ENCODE measurements at regions not wholly inside any gene's neighbourhood (a gene's known extent, or its start where the extent isn't known, plus 50 kb on each side); places are given as distances from the start of the nearest gene placed in this dataset.
"Not testable (repeated sequence)": the region's sequence is repeated elsewhere in the genome, so short reads cannot be mapped to it uniquely, and the experiment has no call there.

- CTCF ChIA-PET = interaction anchor here (1.4 kb wide), 1 partner anchor 9 kb away, joined by 5 read pairs; no protein-coding TSS in a partner anchor
- POLR2A ChIA-PET = interaction anchor here (0.6 to 1.2 kb wide), 2 partner anchors 9 to 11 kb away, joined by 3 to 4 read pairs; no protein-coding TSS in a partner anchor
- no peaks in the 10 kb centered on the region for H3K36me3 Mint-ChIP-seq (ENCODE audit: low read depth)
- H3K9me3 Mint-ChIP-seq (ENCODE audit: insufficient read depth) = no peaks in the 10 kb centered on the region
- H3K27ac Mint-ChIP-seq = no peak overlapping the region
- peaks cover 31% of the 10 kb centered on the region for H3K27me3 Mint-ChIP-seq (ENCODE audit: low read depth)
- no peak for ATAC-seq
- no peak for DNase-seq
- peaks cover 3% of the 10 kb centered on the region for H3K4me1 Mint-ChIP-seq (ENCODE audit: low read depth)
- no peak overlapping the region for H3K4me3 Mint-ChIP-seq
These were observed 138.6 kb downstream of the CEBPB start for GRCh38 chr20:50328996-50329898.

GRCh38 chr20:50329981-50330503 is 139.4 kb downstream of the CEBPB start:
- no peak overlapping the region for H3K27ac Mint-ChIP-seq

GRCh38 chr20:50330504-50331313 is 140.1 kb downstream of the CEBPB start:
- H3K27me3 Mint-ChIP-seq (ENCODE audit: low read depth) = peaks cover 27% of the 10 kb centered on the region
- no peaks in the 10 kb centered on the region for H3K9me3 Mint-ChIP-seq (ENCODE audit: insufficient read depth)
- peaks cover 8% of the 10 kb centered on the region for H3K4me1 Mint-ChIP-seq (ENCODE audit: low read depth)
- ChIA-PET POLR2A (no interaction called here), CTCF (no interaction called here)
- DNase-seq (no peak), ATAC-seq (no peak)
- H3K27ac Mint-ChIP-seq = no peak overlapping the region
- no peak overlapping the region for H3K4me3 Mint-ChIP-seq
- H3K36me3 Mint-ChIP-seq (ENCODE audit: low read depth) = no peaks in the 10 kb centered on the region

More at GRCh38 chr20:50329981-50330503, 139.4 kb downstream of the CEBPB start:
- Mint-ChIP-seq H3K9me3 (ENCODE audit: insufficient read depth) (no peaks in the 10 kb centered on the region), H3K27me3 (ENCODE audit: low read depth) (peaks cover 29% of the 10 kb centered on the region), H3K4me3 (no peak overlapping the region), H3K36me3 (ENCODE audit: low read depth) (no peaks in the 10 kb centered on the region), H3K4me1 (ENCODE audit: low read depth) (peaks cover 6% of the 10 kb centered on the region)
- CTCF ChIA-PET = no interaction called here
- POLR2A ChIA-PET = no interaction called here
- DNase-seq (no peak), ATAC-seq (no peak)

GRCh38 chr20:50331469-50332363 is 141.1 kb downstream of the CEBPB start:
- CTCF ChIA-PET = no interaction called here
- DNase-seq = no peak
- no peak overlapping the region for H3K4me3 Mint-ChIP-seq
- H3K27me3 Mint-ChIP-seq (ENCODE audit: low read depth) = peaks cover 26% of the 10 kb centered on the region
- H3K27ac Mint-ChIP-seq = no peak overlapping the region
- H3K9me3 Mint-ChIP-seq (ENCODE audit: insufficient read depth) = no peaks in the 10 kb centered on the region
- H3K36me3 Mint-ChIP-seq (ENCODE audit: low read depth) = no peaks in the 10 kb centered on the region
- H3K4me1 Mint-ChIP-seq (ENCODE audit: low read depth) = peaks cover 16% of the 10 kb centered on the region
- ATAC-seq = no peak
- POLR2A ChIA-PET = no interaction called here

GRCh38 chr20:50332491-50332980 is 141.9 kb downstream of the CEBPB start:
- CTCF ChIA-PET = no interaction called here
- DNase-seq (no peak), ATAC-seq (no peak)
- Mint-ChIP-seq H3K4me1 (ENCODE audit: low read depth) (peaks cover 22% of the 10 kb centered on the region), H3K9me3 (ENCODE audit: insufficient read depth) (no peaks in the 10 kb centered on the region), H3K27me3 (ENCODE audit: low read depth) (peaks cover 24% of the 10 kb centered on the region), H3K4me3 (no peak overlapping the region), H3K27ac (no peak overlapping the region), H3K36me3 (ENCODE audit: low read depth) (no peaks in the 10 kb centered on the region)
- POLR2A ChIA-PET = no interaction called here

- Mint-ChIP-seq H3K4me3 (no peak overlapping the region), H3K4me1 (ENCODE audit: low read depth) (peaks cover 28% of the 10 kb centered on the region), H3K27me3 (ENCODE audit: low read depth) (peaks cover 22% of the 10 kb centered on the region), H3K9me3 (ENCODE audit: insufficient read depth) (no peaks in the 10 kb centered on the region), H3K36me3 (ENCODE audit: low read depth) (no peaks in the 10 kb centered on the region), H3K27ac (no peak overlapping the region)
- ATAC-seq = no peak
- DNase-seq = no peak
- ChIA-PET CTCF (no interaction called here), POLR2A (no interaction called here)
These were observed 142.6 kb downstream of the CEBPB start for GRCh38 chr20:50333131-50333670.

GRCh38 chr20:50333812-50334211 is 143.2 kb downstream of the CEBPB start:
- ATAC-seq (no peak), DNase-seq (no peak)
- peaks cover 34% of the 10 kb centered on the region for H3K4me1 Mint-ChIP-seq (ENCODE audit: low read depth)
- no peaks in the 10 kb centered on the region for H3K36me3 Mint-ChIP-seq (ENCODE audit: low read depth)
- ChIA-PET CTCF (interaction anchor here (1.0 kb wide), 1 partner anchor 49 kb away, joined by 3 read pairs; no protein-coding TSS in a partner anchor), POLR2A (no interaction called here)
- H3K4me3 Mint-ChIP-seq = no peak overlapping the region
- H3K27me3 Mint-ChIP-seq (ENCODE audit: low read depth) = peaks cover 22% of the 10 kb centered on the region
- no peak overlapping the region for H3K27ac Mint-ChIP-seq
- H3K9me3 Mint-ChIP-seq (ENCODE audit: insufficient read depth) = no peaks in the 10 kb centered on the region

- H3K27ac Mint-ChIP-seq; H3K36me3 Mint-ChIP-seq (ENCODE audit: low read depth); H3K4me3 Mint-ChIP-seq; DNase-seq; POLR2A ChIA-PET; ATAC-seq; H3K9me3 Mint-ChIP-seq (ENCODE audit: insufficient read depth): not testable (repeated sequence)
- Mint-ChIP-seq H3K4me1 (ENCODE audit: low read depth) (peaks cover 41% of the 10 kb centered on the region), H3K27me3 (ENCODE audit: low read depth) (peaks cover 22% of the 10 kb centered on the region)
- CTCF ChIA-PET = interaction anchor here (1.0 kb wide), 1 partner anchor 49 kb away, joined by 3 read pairs; no protein-coding TSS in a partner anchor
These were observed 143.9 kb downstream of the CEBPB start for GRCh38 chr20:50334512-50334911.

- Mint-ChIP-seq H3K9me3 (ENCODE audit: insufficient read depth) (no peaks in the 10 kb centered on the region), H3K36me3 (ENCODE audit: low read depth) (no peaks in the 10 kb centered on the region), H3K27ac (no peak overlapping the region), H3K4me3 (no peak overlapping the region), H3K4me1 (ENCODE audit: low read depth) (peaks cover 47% of the 10 kb centered on the region), H3K27me3 (ENCODE audit: low read depth) (peaks cover 18% of the 10 kb centered on the region)
- ATAC-seq (no peak), DNase-seq (peak; percentile 36)
- ChIA-PET POLR2A (no interaction called here), CTCF (no interaction called here)
These were observed 144.5 kb downstream of the CEBPB start for GRCh38 chr20:50335105-50335504.

- ATAC-seq (no peak), DNase-seq (no peak)
- CTCF ChIA-PET = interaction anchor here (1.5 to 1.9 kb wide), 2 partner anchors 50 to 166 kb away, joined by 3 to 4 read pairs; no protein-coding TSS in a partner anchor
- Mint-ChIP-seq H3K36me3 (ENCODE audit: low read depth) (no peaks in the 10 kb centered on the region), H3K9me3 (ENCODE audit: insufficient read depth) (no peaks in the 10 kb centered on the region), H3K27me3 (ENCODE audit: low read depth) (peaks cover 15% of the 10 kb centered on the region), H3K27ac (no peak overlapping the region), H3K4me3 (no peak overlapping the region), H3K4me1 (ENCODE audit: low read depth) (peaks cover 52% of the 10 kb centered on the region)
- POLR2A ChIA-PET = no interaction called here
These were observed 145.2 kb downstream of the CEBPB start for GRCh38 chr20:50335866-50336265.

- ChIA-PET CTCF (interaction anchor here (1.3 to 1.9 kb wide), 3 partner anchors 51 to 167 kb away, joined by 3 to 4 read pairs (median 3); partner anchors contain the start of gene CEBPB), POLR2A (no interaction called here)
- no peak for ATAC-seq
These were observed 146.0 kb downstream of the CEBPB start for GRCh38 chr20:50336661-50337060.

More at GRCh38 chr20:50336661-50337060, 146.0 kb downstream of the CEBPB start:
- DNase-seq = no peak
- H3K4me1 Mint-ChIP-seq (ENCODE audit: low read depth) = peaks cover 59% of the 10 kb centered on the region
- no peak overlapping the region for H3K27ac Mint-ChIP-seq
- H3K4me3 Mint-ChIP-seq = no peak overlapping the region
- H3K9me3 Mint-ChIP-seq (ENCODE audit: insufficient read depth) = no peaks in the 10 kb centered on the region
- peaks cover 10% of the 10 kb centered on the region for H3K27me3 Mint-ChIP-seq (ENCODE audit: low read depth)
- H3K36me3 Mint-ChIP-seq (ENCODE audit: low read depth) = no peaks in the 10 kb centered on the region

Measured in activated CD8-positive, alpha-beta T cell treated with anti-CD3 and anti-CD28 coated beads, Interleukin-2, amount 10 ng/mL, durations not matched to agents 7 days and 5 days (primary cell).